ENCODE measurements at regions not wholly inside any gene's neighbourhood (a gene's known extent, or its start where the extent isn't known, plus 50 kb on each side); places are given as distances from the start of the nearest gene placed in this dataset.

DNA sequence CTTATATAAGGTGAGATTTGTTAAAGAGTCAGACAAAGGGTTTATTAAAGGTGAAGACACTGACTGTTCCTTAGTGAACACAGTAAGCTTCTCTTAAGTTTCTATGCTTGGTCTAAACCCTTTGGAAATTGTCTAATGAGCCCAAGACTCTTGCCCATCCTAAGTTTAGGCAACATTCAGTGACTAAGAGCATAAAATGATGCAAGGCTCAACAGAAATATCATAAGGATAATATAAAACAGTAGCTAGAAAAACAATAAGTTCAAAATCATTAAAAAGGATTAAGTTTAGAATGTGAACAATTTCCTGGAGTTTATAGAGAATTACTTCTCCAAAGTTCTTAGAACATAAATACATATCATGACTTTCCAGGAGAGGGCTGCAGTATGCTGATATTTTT lies 108.9 kb upstream of the PDC start:
- ATAC-seq = no peak
- Mint-ChIP-seq H3K36me3 (no peaks in the 10 kb centered on the region), H3K27ac (no peak overlapping the region), H3K9me3 (no peaks in the 10 kb centered on the region)
- DNase-seq (ENCODE audit: low spot score in 2 of 2) = no peak

GRCh38 chr1:186568221-186568620 lies 107.3 kb upstream of the PDC start:
- Mint-ChIP-seq H3K9me3 (no peaks in the 10 kb centered on the region), H3K36me3 (no peaks in the 10 kb centered on the region), H3K27ac (no peak overlapping the region)
- DNase-seq (ENCODE audit: low spot score in 2 of 2) = no peak
- ATAC-seq = no peak

DNA sequence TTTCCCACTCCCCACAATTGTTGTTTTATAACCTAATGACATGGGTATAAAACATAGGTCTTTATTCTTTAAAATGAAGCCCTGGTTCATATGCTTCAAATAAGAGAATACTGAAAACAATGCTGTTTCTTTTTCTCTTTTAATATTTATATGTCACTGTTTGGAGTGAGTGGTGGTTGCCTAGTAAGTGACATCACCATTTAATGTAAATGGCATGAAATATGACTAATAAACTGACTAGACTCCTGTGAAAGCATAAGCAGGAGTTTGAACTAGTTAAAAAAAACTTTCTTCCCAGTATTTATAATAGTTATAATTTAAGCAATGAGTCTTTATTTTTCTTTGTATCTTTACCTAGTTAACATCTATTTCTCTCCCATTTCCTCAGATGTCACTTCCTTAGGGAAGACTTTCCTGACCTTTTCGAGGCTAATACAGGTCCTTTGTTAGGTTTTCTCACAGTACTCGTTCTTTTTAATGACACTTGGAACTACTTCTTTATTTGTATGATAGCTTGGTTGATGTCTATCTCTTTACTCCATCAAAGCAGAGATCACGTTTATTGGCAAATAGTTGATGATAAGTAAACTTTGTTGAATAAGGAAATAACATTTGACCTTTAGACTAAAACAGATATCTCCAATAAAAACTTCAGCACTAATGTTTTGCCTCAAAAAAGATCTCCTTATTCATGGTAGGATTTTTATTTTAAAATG lies 105.4 kb upstream of the PDC start:
- Mint-ChIP-seq H3K27ac (no peak overlapping the region), H3K9me3 (no peaks in the 10 kb centered on the region), H3K36me3 (no peaks in the 10 kb centered on the region)
- no peak for DNase-seq (ENCODE audit: low spot score in 2 of 2)
- ATAC-seq = peak in 1 of 2 donors; percentile 68

DNA sequence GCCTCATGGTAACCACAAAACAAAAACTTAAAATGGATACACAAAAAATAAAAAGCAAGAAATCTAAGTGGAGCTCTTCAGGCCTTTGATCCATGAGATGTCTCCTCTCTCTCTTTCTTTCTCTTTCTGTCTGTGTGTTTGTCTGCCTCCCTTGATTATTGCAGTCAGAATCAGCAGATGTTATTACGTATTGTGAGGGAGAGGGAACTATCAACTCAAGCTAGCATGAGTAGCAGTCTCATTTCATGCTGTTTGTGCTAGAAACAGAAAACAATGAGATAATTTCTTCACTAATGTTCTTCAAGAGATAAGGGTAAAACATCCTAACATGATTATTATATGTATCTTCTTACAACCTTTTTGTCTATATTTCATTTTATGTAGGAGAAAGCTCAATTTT lies 103.7 kb upstream of the PDC start:
- no peak overlapping the region for H3K27ac Mint-ChIP-seq
- DNase-seq (ENCODE audit: low spot score in 2 of 2) = no peak
- no peak for ATAC-seq
- H3K9me3 Mint-ChIP-seq = no peaks in the 10 kb centered on the region
- no peaks in the 10 kb centered on the region for H3K36me3 Mint-ChIP-seq

GRCh38 chr1:186559601-186560116 lies 98.7 kb upstream of the PDC start:
- Mint-ChIP-seq H3K36me3 (no peaks in the 10 kb centered on the region), H3K9me3 (no peaks in the 10 kb centered on the region), H3K27ac (no peak overlapping the region)
- DNase-seq (ENCODE audit: low spot score in 2 of 2) (no peak), ATAC-seq (no peak)

DNA sequence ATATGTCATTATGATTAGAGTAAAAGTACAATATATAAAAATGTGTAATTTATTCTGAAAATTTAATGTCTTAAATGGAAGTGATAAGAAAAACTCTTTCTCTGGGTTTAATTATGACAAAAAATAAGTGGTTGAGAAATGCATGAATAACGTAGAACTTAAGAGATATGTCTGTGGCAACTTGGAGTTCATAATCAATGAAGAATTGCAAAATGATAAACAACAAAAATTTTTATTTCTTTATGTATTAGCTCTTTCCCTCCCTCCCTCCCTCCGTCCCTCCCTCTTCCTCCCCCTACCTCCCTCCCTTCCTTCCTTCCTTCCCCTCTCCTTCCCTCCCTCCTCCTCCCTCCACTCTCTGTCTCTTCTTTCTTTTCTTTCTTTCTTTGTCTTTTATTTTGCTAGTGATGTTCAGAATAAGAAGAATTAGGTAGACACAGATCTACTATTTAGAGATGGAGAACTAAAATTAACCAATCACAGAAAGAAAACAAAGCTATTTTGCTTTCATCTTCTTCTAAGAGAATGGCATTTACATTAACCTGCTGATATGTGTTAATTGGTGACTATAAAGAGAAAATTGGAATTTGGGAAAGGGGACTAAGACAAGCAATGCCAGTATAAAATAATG lies 96.3 kb upstream of the PDC start:
- Mint-ChIP-seq H3K27ac (no peak overlapping the region), H3K36me3 (peaks cover 0 to 7% of the 10 kb centered on the region in 2 donors), H3K9me3 (no peaks in the 10 kb centered on the region)
- DNase-seq (ENCODE audit: low spot score in 2 of 2) (no peak), ATAC-seq (no peak)

- H3K27ac Mint-ChIP-seq = no peak overlapping the region
- H3K36me3 Mint-ChIP-seq = peaks cover 13 to 36% of the 10 kb centered on the region in 2 donors
- ATAC-seq = no peak
- peaks cover 13 to 22% of the 10 kb centered on the region in 2 donors for H3K9me3 Mint-ChIP-seq
- DNase-seq (ENCODE audit: low spot score in 2 of 2) = no peak
These were observed 89.9 kb upstream of the PDC start for GRCh38 chr1:186550832-186551231.

- H3K9me3 Mint-ChIP-seq = peaks cover 15 to 20% of the 10 kb centered on the region in 2 donors
- peaks cover 11 to 22% of the 10 kb centered on the region in 2 donors for H3K36me3 Mint-ChIP-seq
- DNase-seq (ENCODE audit: low spot score in 2 of 2) (no peak), ATAC-seq (no peak)
- no peak overlapping the region for H3K27ac Mint-ChIP-seq
These were observed 80.1 kb upstream of the PDC start for GRCh38 chr1:186541003-186541402.

GRCh38 chr1:186540521-186540920 lies 79.6 kb upstream of the PDC start:
- peaks cover 15 to 20% of the 10 kb centered on the region in 2 donors for H3K9me3 Mint-ChIP-seq

DNA sequence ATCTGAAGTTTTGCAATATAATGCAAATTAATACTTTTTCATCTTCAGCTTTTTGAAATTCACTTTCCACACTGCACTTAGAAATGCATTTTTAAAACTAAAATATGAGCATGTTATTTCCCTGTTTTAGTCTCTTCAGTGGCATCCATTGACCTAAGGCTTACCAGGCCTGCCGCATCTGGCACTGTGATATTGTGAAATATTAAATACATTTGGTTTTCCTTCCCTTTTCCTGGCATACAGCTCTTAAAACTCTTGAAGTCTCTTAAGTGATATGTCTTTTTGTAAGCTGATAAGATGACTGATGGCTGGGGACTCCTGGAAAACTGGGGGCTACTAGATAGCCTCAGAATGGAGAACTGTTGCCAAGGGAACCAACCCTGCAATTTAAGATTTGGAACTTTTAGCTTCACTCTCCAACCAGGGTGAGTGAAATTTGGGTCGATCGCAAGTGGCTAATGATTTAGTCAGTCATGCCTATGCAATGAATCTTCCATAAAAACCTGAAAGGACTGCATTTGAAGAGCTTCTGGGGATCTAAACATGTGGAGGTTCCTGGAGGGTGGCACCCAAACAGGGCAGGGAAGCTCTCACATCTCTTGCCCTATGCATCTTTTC lies 75.5 kb upstream of the PDC start:
- no peak for ATAC-seq
- DNase-seq (ENCODE audit: low spot score in 2 of 2) = no peak
- Mint-ChIP-seq H3K9me3 (peaks cover 10 to 12% of the 10 kb centered on the region in 2 donors), H3K27ac (no peak overlapping the region), H3K36me3 (peaks cover 8 to 10% of the 10 kb centered on the region in 2 donors)

More at GRCh38 chr1:186540521-186540920, 79.6 kb upstream of the PDC start:
- no peak for ATAC-seq
- H3K27ac Mint-ChIP-seq = no peak overlapping the region
- DNase-seq (ENCODE audit: low spot score in 2 of 2) = no peak
- peaks cover 11 to 22% of the 10 kb centered on the region in 2 donors for H3K36me3 Mint-ChIP-seq

- peaks cover 12 to 14% of the 10 kb centered on the region in 2 donors for H3K36me3 Mint-ChIP-seq
- peaks cover 9% of the 10 kb centered on the region in 2 donors for H3K9me3 Mint-ChIP-seq
- ATAC-seq (peak in 1 of 2 donors; percentile 16), DNase-seq (ENCODE audit: low spot score in 2 of 2) (no peak)
- no peak overlapping the region for H3K27ac Mint-ChIP-seq
These were observed 74.6 kb upstream of the PDC start for GRCh38 chr1:186535388-186536133.

DNA sequence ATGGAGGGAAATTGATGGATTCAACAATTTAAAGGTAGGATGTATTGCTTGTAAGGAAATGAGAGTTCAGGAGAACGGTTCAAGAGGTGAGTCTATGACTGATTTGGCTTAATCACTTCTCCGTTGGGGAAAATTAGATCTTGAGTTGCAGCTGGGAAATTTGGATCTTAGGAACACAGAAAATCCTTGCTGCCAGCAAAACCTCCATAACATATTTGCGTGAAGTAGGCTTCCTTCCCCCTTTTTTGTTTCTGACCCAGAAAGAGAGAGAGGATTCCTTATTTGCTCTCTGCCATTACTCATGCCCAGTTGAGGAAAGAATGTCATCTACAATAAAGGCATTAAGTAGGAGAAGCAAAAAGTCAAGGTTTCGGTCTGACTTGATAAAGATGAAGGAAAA lies 73.5 kb upstream of the PDC start:
- H3K27ac Mint-ChIP-seq = no peak overlapping the region
- no peaks in the 10 kb centered on the region for H3K9me3 Mint-ChIP-seq
- DNase-seq (ENCODE audit: low spot score in 2 of 2) (no peak), ATAC-seq (no peak)
- peaks cover 6 to 12% of the 10 kb centered on the region in 2 donors for H3K36me3 Mint-ChIP-seq

DNA sequence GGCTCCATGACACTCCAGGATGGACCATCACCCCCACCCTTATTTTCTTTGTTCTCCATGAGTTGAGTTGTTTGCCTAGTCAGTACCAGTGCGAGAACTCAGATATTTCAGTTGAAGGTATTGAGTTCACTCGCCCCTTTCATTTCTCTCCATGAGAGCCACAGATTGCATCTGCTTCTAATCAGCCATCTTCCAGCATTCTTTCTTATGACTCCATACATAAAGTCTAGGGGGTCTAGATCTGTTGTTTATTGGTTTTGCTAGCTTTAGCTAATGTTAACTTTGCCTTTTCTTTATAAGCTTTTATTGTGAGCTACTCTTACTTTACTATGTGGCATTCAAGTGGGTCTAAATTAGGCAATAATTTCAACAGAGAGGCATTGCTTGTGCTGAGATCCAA lies 71.6 kb upstream of the PDC start:
- H3K27ac Mint-ChIP-seq = no peak overlapping the region
- DNase-seq (ENCODE audit: low spot score in 2 of 2) (no peak), ATAC-seq (no peak)
- peaks cover 0 to 3% of the 10 kb centered on the region in 2 donors for H3K9me3 Mint-ChIP-seq
- H3K36me3 Mint-ChIP-seq = peaks cover 6 to 16% of the 10 kb centered on the region in 2 donors

DNA sequence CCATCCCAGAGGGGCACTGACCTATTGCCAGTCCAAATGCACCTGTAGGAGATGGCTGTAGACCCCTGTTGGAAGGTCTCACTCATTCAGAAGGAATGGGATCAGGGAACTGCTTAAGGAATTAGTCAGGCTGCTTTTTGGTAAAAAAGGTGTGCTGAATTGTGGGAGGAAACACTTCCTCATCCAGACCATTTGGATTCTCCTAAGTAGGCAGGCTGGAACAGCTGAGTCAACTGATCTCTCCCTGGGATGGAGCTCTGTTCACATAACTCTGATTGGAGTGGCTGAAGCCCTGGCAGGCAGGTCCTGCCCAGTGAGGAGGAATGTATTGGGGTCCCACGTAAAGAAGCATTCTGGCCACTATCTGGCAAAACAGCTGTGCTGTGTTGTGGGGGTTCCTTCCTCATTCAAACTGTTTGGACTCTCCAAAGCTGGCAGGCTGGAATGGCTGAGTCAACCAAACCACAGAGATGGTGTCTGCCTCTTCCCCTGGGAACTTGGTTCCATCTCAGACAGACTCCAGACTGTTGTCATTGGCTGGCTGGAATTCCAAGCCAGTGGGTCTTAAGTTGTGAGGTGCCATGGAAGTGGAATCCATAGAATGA lies 70.7 kb upstream of the PDC start:
- DNase-seq (ENCODE audit: low spot score in 2 of 2) = no peak
- Mint-ChIP-seq H3K9me3 (peaks cover 0 to 3% of the 10 kb centered on the region in 2 donors), H3K27ac (no peak overlapping the region), H3K36me3 (peaks cover 6 to 16% of the 10 kb centered on the region in 2 donors)
- ATAC-seq = no peak

DNA sequence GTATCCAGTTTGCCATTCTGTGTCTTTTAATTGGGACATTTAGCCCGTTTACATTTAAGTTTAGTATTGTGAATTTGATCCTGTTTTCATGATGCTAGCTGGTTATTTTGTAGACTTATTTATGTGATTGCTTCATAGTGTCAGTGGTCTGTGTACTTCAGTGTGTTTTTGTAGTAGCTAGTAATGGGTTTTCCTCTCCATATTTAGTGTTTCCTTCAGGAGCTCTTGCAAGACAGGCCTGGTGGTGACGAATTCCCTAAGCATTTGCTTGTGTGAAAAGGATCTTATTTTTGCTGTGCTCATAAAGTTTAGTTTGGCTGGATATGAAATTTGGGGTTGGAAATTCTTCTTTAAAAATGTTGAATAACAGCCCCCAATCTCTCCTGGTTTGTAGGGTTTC lies 69.2 kb upstream of the PDC start:
- H3K27ac Mint-ChIP-seq = no peak overlapping the region
- ATAC-seq (no peak), DNase-seq (ENCODE audit: low spot score in 2 of 2) (no peak)
- H3K9me3 Mint-ChIP-seq = peaks cover 0 to 8% of the 10 kb centered on the region in 2 donors
- peaks cover 6 to 16% of the 10 kb centered on the region in 2 donors for H3K36me3 Mint-ChIP-seq

DNA sequence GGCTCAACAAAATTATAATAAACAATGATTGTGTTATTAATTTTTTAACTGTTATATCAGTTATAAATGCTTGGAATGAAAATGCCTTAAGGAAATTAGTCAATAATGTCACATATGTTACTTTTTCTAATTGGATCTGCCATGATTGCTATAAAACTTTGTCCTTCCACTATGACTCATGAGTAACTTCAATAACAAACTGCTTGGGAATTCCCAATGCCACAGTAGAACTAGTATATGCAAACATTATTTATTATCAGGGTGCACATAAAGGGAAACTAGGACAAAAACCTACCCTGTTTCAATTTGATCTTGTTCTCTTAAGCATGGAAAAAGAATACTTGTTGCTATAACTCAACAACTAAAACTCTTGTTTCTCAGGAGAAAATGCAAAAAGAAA lies 59.1 kb upstream of the PDC start:
- Mint-ChIP-seq H3K27ac (no peak overlapping the region), H3K36me3 (peaks cover 5 to 10% of the 10 kb centered on the region in 2 donors), H3K9me3 (peaks cover 15 to 25% of the 10 kb centered on the region in 2 donors)
- DNase-seq (ENCODE audit: low spot score in 2 of 2) (no peak), ATAC-seq (no peak)
